Lung microvascular endothelial cell (primary cell): ENCODE measurements at regions not wholly inside any gene's neighbourhood (a gene's known extent, or its start where the extent isn't known, plus 50 kb on each side); places are given as distances from the start of the nearest gene placed in this dataset.

Experiments
- DNase-seq, 2 donors: peaks; one replicate each; pipeline versions ENCODE4 v3.0.0 to v3.0.0-alpha.2; 2010; ENCODE audit warnings: low read depth in 2 of 2

DNA sequence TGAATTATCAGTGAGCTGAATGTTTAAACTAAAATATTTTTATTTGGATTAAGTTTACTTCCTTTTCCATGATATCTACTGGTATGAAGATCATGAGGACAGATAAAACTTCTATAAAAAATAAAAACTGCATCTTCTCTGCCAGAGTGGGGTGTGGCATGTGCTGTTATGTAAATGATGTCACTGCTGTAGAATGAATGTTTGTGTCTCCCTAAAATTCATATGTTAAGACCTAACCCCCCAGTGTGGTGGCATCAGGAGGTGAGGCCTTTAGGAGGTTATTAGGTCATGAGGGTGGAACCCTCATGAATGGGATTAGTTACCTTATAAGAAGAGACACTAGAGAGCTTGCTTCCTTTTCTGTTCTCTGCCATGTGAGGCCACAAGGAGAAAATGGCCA is 178.7 kb upstream of the DPH6 start:
- no peak for DNase-seq

DNA sequence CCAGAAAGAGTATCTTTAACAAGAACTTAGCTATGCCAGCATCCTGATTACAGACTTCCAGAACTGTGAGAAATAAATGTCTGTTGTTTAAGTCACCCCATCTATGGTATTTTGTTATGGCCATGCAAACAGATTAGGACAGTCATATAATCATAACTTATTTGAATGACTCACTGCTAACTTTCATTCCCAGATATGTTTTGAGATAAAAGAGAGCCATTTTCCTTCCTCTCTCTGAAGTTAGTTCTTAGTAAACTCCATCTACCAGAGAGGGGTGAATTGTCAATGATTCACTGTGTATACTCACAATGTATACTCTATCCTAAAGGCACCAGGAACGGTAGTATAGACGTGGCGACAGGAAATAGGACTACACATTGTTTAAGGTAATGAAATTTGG is 179.4 kb upstream of the DPH6 start:
- DNase-seq: peak in 1 of 2 donors; percentile 79

DNA sequence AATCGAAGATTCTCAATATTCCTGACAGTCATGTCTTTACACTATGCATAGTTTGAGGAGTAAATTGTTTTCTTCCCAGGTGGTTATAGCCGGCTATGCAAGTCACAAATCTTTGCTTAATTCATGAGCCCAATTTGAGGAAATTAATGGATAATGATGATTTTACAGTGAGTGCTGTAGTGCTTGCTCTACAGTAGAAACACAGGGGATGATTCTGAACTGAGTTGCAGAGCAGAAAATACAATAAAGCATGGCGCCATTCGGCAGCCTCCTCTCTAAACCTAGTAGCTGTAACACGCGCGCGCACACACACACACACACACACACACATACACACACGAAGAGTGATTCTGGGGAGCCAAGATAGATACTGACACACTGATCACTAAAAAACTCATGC is 181.7 kb upstream of the DPH6 start:
- DNase-seq: no peak

DNA sequence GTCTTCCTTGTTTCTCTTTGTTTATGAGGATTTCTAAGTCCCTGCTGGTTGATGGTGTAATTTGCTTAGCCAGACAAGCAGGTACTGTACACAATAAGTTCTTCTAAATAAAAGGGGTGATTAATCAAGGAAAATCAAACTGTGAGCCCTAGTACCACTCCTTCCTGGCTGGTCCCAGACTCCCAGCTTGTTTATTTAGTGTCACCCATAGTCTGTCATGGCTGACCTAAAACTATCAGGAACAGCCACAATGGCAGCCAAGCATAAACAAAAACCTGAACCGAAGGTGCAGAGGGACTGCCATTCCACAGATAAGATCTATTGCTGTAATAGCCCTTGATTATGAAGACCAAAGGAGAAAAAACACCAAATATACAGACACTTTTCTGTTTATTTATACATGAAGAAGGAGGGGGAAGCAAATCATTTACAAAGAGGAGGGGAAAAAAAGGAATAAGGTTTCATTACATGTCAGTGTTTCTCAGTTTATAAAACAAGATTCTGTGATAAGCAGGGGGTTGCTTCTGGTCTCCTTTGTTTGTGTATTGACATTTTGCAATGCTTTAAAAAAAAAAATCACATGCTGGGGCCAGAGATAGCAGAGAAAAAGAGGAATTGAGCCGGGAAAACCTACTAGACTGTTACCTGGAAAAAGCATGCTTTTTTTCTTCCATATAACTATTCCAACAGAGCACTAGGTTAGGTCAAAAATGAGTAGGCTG is 182.4 kb upstream of the DPH6 start:
- DNase-seq: no peak

DNA sequence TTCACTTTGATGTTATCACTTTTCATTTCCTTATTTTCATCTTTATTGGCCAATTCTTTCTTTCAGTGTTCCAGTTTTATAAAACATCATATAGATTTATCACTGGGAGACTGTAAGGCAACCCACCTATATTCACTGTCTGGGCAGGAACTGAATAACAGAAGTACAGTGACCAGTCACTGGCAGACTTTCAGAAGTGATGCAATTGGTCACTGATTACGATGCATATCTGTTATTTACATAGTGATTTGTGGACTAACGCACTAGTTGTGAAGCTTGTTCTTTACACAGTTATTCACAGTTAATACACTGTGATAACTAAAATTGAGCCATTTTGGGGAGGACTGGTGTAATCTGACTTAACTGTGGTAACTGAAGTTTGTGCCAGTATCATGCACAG is 190.2 kb upstream of the DPH6 start:
- DNase-seq: no peak

DNA sequence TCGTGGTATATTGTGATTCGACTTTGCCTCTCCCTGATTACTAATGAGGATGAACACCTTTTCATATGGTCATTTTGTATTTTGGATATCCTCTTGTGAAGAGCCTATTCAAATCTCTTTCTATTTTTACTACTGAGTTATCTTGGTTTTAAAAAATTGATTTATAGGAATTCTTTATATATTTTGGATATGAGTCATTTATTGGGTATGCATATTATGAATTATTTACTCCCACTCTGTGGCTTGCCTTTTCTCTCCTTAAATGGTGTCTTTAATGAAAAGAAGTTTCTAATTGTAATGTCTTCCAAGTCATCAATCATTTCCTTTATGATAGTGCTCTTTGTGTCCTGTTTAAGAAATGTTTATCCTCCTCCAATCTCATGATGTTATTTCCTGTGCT is 191.5 kb upstream of the DPH6 start:
- DNase-seq: peak in 1 of 2 donors; percentile 47

DNA sequence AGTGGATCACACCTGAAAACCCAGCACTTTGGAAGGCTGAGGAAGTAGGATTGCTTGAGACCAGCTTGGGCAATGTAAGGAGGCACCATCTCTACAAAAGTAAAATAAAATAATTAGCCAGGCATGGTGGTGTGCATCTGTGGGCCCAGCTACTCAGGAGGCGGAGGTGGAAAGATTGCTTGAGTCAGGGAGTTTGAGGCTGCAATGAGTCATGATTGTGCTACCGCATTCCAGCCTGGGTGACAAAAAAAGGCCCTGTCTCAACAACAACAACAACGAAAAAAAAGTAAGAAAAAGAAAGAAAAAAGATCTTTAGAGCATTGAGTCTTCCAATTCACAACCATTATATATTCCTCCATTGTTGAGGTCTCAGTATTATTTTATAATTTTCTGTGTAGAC is 192.4 kb upstream of the DPH6 start:
- DNase-seq: peak; percentile 18 to 85

DNA sequence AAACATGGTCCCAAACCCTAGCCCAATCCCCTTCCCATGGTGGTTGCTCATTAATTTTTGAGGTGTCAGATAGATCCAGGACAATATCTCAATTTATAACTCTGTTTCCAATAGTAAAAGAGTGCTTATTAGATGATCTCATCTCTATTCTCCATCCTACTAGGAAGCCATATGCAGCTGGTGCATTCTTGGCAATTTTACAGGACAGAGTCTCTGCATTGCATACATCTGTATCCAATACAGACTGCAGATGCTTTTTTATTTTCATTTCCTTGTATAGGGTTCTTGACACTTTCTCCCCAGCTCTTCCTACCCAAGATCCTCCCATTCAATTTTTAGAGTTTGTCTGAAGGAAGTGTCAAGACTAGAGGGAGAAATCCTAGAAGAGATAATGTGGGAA is 194.8 kb upstream of the DPH6 start:
- peak in 1 of 2 donors; percentile 64 for DNase-seq

DNA sequence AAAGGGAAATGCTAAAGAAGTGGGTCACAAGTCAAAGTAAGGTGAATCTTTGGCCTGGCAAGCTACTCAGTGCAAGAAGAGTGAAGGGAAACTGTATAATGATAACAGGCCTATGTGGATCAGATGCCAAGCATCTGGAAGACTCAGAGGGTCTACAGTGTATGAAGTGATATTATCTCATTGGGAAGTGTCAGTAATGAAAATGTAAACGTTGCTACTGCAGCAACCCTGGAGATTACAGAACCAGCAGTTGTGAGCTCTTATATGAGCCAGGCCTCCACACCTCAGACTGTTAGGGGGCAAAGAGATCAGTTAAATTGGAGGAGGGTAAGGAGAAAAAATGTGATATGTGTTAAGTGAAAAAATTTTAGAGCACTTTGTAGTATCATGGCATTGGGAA is 195.4 kb upstream of the DPH6 start:
- no peak for DNase-seq

DNA sequence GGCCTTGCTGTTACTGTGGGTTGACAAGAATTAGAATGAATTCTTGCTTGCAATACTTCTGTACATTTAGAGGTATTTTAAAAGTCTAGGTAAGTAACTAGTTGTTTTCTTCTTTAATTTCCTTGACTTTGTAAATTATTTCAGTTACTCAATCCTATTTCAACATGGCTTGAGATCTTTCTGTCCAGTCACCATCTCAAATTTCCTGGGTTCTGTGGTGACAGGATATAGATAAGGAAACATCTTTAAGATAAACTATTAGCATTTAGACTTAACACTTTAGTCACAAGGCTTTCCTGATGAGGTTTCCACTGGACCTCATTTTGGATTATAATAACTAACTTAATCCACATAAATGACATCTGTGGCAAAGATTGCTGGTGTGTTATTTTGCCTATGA is 195.9 kb upstream of the DPH6 start:
- no peak for DNase-seq

DNA sequence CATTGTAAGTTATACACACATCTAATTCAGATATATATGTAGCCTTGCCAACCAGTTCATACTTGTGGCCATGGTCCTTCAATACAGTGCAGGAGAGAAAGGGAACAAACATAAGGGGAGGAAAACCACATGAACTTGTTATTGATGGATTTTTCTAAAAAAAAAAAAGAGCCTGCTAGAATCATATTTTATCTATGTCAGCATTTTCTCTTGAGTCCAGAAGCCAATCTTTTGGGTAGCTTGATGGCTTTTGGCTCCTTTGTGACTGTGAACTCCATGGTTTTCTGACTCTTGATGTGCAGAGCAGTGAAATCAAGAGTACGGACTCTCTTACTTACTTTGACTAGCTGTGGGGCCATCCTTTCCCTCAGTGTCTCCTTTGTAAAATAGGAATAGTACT is 197.4 kb upstream of the DPH6 start:
- no peak for DNase-seq

DNA sequence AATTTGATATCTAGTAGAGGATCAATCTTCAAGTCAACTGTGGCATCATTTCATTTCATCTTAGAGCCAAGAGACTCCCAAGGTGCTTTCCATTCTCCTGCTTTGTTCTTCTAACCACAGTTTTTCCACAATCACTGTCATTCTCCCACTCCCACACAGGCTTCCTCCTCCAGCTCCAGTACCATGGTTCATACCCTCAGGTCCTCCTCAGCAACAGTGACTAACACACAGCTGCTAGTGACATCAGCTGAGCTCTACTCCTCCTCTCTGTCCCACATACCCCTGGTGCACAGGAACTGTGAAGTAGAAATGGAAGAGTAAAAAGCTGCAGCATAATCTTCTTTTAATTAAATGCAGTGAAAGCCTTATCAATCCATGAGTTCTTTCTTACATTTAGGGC is 200.2 kb upstream of the DPH6 start:
- peak in 1 of 2 donors; percentile 56 for DNase-seq

DNA sequence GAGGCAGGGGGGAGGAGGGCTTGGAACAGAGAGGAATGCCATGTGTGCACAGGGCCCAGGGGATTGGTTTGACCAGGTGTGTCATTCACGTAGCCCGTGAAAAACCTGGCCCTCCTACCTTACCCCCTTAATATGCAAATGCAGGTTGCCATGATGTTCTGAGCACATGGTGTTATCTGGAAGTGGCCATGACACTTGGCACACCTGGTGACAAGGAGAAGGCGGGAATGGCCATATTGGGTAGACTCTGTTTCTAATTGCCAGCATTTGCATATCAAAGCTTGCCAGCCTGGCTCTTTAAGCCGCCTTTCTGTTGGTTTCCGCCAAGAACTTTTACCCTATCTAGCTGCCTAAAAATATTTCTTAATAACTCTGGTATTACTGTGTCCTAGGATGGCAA is 202.1 kb upstream of the DPH6 start:
- no peak for DNase-seq

DNA sequence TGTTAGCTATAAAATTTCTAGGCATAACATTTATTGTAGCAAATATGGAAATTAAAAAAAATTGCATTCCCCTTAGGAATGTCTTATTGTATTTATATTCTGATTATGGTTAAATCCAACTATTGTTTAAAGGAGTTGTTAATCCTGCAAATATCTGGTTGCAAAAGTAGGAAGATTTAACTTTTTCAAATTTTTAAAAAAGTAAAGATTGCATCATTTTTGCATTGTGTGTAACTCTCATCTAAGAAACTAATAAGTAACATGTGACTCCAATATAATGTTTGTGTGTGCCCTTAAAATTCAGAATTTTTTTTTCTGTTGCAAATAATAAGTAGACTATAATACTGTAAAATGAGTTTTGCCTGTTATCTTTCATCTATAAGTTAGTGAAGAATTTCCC is 204.1 kb upstream of the DPH6 start:
- DNase-seq: no peak

DNA sequence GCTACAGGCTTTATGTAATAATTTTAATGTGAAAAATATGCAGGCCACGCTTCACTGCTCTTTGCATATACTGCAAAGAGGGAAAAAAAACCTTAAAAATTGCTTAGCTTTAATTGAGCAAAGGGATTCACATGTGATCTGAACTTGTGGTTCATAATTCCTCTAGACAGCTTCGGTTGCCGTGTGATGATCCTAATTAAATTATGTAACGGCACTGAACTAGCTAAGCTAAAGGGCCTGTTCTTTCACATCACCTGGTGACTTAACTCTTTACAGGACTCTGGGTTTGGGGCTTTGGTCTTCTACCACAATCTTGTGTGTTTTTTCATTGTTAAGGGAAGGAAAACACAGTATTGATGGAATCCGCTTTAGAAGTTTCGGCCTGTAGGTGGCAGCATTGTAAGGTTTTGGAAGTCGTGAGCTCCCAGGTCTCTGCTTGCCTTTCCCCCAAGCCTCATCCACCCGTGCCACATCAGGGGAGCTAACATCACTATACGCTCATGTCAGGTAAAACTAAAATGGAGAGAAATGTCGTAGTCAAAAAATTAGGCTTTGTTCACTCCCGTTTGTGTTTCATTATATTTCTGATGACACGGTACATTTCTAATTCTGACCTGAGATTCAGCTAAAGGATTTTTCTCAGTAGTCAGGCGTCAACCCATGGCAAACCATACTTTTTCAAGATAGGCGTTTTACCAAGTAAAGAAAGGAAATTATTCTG is 205.6 kb upstream of the DPH6 start:
- peak; percentile 85 to 86 for DNase-seq

DNA sequence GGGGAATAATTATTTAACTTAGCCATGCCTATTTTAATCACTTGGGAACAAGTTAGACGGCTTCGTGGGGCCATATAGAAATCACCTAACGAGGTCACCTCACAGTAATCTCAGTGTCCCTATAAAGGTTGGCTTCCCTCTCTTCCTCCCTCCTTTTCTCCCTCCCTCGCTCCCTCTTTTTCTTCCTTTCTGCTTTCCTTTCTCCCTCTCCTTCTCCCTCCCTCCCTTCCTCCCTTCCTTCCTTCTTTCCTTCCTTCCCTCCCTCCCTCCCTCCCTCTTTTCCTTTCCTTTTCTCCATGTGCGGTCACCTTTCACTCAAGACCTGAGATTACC is 206.1 kb upstream of the DPH6 start:
- no peak for DNase-seq

DNA sequence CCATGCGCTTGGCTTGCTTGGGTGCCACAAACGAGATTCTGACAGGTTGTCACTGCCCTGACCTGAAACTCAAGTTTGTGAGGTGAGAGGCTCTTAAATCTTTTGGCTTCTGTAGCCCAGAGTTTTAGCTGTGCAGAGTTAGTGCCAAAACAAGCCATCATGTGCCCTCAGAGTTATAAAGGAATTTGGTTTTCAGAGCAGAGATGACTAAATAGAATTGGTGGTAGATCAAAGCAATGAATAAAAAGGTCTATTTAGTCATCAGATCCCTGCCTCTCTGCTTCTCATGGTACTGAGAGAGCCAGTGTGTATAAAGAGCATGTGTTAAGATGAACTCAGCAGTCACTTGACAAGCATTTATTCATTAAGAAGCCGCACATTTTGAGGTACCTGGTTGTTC is 207.5 kb upstream of the DPH6 start:
- DNase-seq: no peak

DNA sequence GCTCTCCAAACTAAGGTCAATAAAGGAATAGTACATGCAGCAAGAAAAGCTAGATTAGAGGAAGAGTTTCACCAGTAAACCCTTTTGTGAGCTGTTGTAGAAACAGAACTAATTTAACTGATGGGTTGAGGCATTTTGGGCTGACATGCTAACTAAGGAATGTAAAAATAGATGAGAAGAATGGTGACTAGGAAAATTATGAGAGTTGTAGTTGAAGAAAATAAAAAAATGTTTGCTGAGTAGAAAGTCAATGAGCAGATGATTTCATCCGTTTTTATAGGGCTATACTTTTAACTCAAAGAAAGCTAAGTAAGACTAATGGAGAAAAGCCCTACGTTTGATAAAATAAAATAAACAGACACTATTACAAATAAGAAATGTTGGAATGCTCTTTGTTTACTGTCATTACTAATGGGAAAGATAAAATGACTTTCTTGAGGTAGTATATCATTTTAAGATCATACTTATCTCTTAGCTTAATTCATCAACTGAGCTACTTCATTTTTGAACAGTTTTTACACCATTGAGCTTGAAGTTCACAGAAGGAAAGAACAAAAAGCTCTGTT is 209.4 kb upstream of the DPH6 start:
- no peak for DNase-seq

DNA sequence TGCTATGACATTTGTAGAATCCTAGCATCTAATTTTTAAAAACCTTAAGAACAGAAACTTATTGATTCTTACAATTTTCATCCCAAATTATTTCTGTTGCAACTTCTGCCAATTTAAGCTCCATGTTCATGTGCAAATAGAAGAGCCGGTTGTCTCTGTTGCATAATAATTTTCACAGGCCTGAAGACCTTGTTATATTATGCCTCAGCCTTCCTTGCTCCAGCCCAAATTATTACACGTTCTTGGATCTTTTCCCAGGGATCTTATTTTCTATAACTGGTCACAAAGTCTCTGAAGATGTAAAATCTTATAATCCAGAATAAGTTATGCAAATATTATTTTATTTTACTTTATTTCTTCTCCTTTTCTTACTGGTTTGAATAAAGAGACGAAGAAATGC is 210.7 kb upstream of the DPH6 start:
- no peak for DNase-seq

DNA sequence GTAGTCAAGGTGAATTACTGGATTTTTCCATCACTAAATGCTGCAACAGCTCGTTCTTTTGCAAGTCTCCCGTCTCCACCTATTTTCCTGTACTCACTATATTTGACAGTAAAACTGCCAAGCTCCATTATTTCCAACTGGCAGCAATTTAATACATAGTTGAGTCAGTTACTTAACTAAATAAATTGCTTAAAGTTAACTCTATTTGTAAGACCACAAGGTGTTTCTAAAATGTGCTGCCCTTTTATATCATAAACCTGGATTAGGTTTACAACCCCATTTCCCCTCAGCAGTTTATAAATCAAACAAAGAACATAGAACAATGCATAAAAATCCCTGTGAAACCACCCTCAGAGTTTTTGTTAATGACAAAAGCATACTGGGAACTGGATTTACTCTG is 211.4 kb upstream of the DPH6 start:
- DNase-seq: no peak

DNA sequence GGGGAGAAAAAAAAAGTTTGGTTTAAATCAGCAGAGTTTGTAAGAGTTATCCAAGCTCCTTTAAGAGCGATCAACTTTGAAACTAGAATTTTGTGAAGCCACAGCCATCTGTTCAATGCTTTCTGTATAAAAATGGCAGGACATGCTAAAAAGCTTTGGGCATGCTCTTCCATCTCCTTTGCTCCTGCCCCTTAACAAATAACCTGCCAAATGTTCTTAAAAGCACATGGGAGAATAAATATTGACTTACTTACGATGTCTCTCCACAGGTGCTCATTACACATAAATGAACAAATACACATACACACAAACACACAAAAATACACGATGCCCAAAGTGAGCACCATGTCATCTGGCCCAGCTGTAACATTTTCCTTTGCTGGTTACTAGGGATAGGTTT is 211.8 kb upstream of the DPH6 start:
- no peak for DNase-seq

DNA sequence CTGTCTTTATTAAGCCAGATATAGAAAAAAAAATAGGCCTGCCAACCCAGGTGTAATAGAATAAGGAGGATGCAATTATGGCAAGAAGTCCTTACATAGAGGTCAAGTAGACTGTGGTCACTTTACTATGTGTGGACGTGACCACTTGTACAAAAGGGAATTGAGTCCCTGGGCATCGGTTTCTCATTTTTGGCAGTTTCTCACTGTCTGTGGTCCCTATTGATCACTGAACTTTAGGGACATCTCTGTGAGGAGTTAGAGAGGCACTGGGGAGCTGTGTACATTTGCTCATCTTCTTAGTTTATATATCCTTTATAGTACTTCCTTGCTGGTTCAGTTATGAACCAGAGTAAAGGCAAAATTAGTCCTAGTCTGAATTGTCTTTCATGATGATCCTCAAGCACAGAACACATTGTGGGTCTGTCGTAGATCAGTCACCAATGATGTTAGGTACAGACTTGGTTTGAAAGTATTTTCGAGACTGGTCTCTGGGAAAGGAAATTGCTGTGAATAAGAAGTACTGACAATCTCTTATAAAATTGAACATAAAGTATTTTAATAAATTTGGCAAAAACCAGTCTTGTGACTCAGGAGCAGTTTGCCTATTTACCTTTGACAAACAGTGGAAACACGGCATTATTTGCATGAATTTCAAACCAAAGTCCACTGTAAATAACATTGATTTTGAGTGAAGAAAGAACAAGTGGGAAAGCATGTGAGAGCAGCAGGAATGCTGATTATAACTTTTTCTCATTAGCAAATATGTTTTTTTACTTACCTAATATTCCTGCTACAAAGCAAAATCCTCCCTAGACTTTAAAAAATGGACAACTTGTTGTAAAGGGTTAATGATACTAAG is 218.9 kb upstream of the DPH6 start:
- DNase-seq: no peak
